HepG2 (cell line): ENCODE measurements at regions not wholly inside any gene's neighbourhood (a gene's known extent, or its start where the extent isn't known, plus 50 kb on each side); places are given as distances from the start of the nearest gene placed in this dataset.

Source experiments
- ATAC-seq: fragments of 200-7000 bp; cut with Tn5 transposase; 3 replicates; pipeline ENCODE4 v1.9.1; 2020; ENCODE audit warnings: mild to moderate bottlenecking, moderate library complexity
- BruUV-seq: library from RNA; stranded (reverse); fragments of 400-500 nt; replicated peaks from 2 replicates; lab custom pipeline; 2021; lab: Mats Ljungman, UMichigan
- CTCF ChIA-PET: fragments of 300-600 bp; formaldehyde crosslinking; extraction: SDS; loops from one replicate; lab custom pipeline; 2021; ENCODE audit warnings: low total read pairs, inconsistent platforms, low intra/inter-chr PET ratio; lab: Yijun Ruan, JAX
- POLR2A ChIA-PET: fragments of 350-600 bp; sonication (Branson Sonifier 250); formaldehyde crosslinking; loops from one replicate; lab custom pipeline; 2020; ENCODE audit warnings: antibody characterized with exemption, inconsistent platforms; lab: Yijun Ruan, JAX
- DNase-seq: peaks from one replicate; pipeline ENCODE4 v3.0.0-alpha.2; 2015; ENCODE audit warnings: low spot score
- FAIRE-seq: peaks from 3 replicates; lab custom pipeline; 2011; peaks lifted over from hg19 to GRCh38; lab: Jason Lieb, UNC
- H2AFZ ChIP-seq: one replicate; pipeline ENCODE4 v1.6.1; 2011; ENCODE audit warnings: low read length, inconsistent platforms
- H3K27ac ChIP-seq: fragments of 300-600 bp; 3 replicates; pipeline ENCODE4 v1.8.0; 2011; ENCODE audit warnings: mixed run types, mild to moderate bottlenecking, mixed read lengths, low read length, inconsistent platforms; ENCODE audit not compliant: insufficient read depth; ENCODE audit errors: extremely low read length
- H3K27me3 ChIP-seq, 2 experiments: fragments of 200-600 bp in 1 of 2; 2 replicates in 1 of 2; 3 replicates in 1 of 2; pipeline versions ENCODE4 v1.6.0 to v1.8.0; 2011; ENCODE audit warnings: low read length in 2 of 2, mild to moderate bottlenecking in 2 of 2, moderate library complexity in 2 of 2, inconsistent platforms in 1 of 2; ENCODE audit not compliant: insufficient read depth in 2 of 2, control insufficient read depth in 1 of 2
- H3K36me3 ChIP-seq, 2 experiments: fragments of 200-600 bp in 1 of 2; replicated peaks in 1 of 2; 2 replicates in 1 of 2; 3 replicates in 1 of 2; pipeline versions ENCODE4 v1.5.1 to v1.8.0; 2011; ENCODE audit warnings: low read length in 2 of 2, inconsistent platforms in 1 of 2; ENCODE audit not compliant: insufficient read depth in 2 of 2, control insufficient read depth in 1 of 2
- H3K4me1 ChIP-seq: 2 replicates; pipeline ENCODE4 v1.5.1; 2012; ENCODE audit warnings: low read length, inconsistent platforms; ENCODE audit not compliant: insufficient read depth
- H3K4me2 ChIP-seq: 2 replicates; pipeline ENCODE4 v1.6.0; 2011; ENCODE audit warnings: low read depth, low read length, inconsistent platforms
- H3K4me3 ChIP-seq, 3 experiments: fragments of 200-600 bp in 1 of 3; sonication (generic), shearing (Covaris generic) in 1 of 3; replicated peaks in 1 of 3; 2 replicates each; pipeline ENCODE4 v1.5.1; 2011 to 2016; ENCODE audit warnings: low read length in 3 of 3, inconsistent platforms in 2 of 3, low read depth in 2 of 3, mild to moderate bottlenecking in 2 of 3, control low read depth in 1 of 3, mixed read lengths in 1 of 3; ENCODE audit not compliant: insufficient read depth in 1 of 3
- H3K79me2 ChIP-seq: one replicate; pipeline ENCODE4 v1.6.1; 2011; ENCODE audit warnings: low read length, inconsistent platforms; ENCODE audit not compliant: insufficient read depth
- H3K9ac ChIP-seq: 2 replicates; pipeline ENCODE4 v1.6.0; 2011; ENCODE audit warnings: mild to moderate bottlenecking, low read depth, low read length, inconsistent platforms; ENCODE audit not compliant: insufficient read depth
- H3K9me3 ChIP-seq: 2 replicates; pipeline ENCODE4 v1.5.1; 2012; ENCODE audit warnings: mild to moderate bottlenecking, low read length
- H4K20me1 ChIP-seq: 2 replicates; pipeline ENCODE4 v1.6.0; 2011; ENCODE audit warnings: inconsistent platforms, mild to moderate bottlenecking, low read length, moderate library complexity; ENCODE audit not compliant: insufficient read depth
- ATAD3A ChIP-seq: sonication (generic); formaldehyde crosslinking; IDR thresholded peaks from 2 replicates; pipeline ENCODE4 v1.4.0; 2020; ENCODE audit warnings: missing genetic modification reagents
- IRF2 ChIP-seq: IDR thresholded peaks from 2 replicates; pipeline ENCODE4 v1.6.1; 2018; ENCODE audit warnings: missing genetic modification reagents, missing compliant biosample characterization
- NCOA5 ChIP-seq: sonication (generic); formaldehyde crosslinking; IDR thresholded peaks from 2 replicates; pipeline ENCODE4 v1.4.0; 2020; ENCODE audit warnings: missing genetic modification reagents
- PHF8 ChIP-seq: sonication (generic); formaldehyde crosslinking; IDR thresholded peaks from 2 replicates; pipeline ENCODE4 v1.5.0; 2020; ENCODE audit warnings: missing genetic modification reagents
- RARG ChIP-seq: sonication (generic); formaldehyde crosslinking; IDR thresholded peaks from 2 replicates; pipeline ENCODE4 v1.4.0; 2020; ENCODE audit warnings: low read depth, mild to moderate bottlenecking, missing genetic modification reagents
- TBP ChIP-seq: sonication (generic); formaldehyde crosslinking; IDR thresholded peaks from 2 replicates; pipeline ENCODE4 v1.5.0; 2020; ENCODE audit warnings: missing genetic modification reagents
- WGBS: methylation state at CpG from one replicate; pipeline ENCODE4 v1.1.6; 2017; ENCODE audit warnings: low lambda C conversion rate; 5-methylcytosine and 5-hydroxymethylcytosine counted together
- in situ Hi-C: cut with HindIII; loops from 2 replicates; pipeline ENCODE4 v1.10.0; 2017; ENCODE audit warnings: low pct_unique_long_range_greater_than_20kb; ENCODE audit not compliant: extremely low pct_ligation_motif_present
- intact Hi-C: fragments of 100-400 bp; cut with micrococcal nuclease; formaldehyde crosslinking; loops from one replicate; pipeline ENCODE4 v1.10.0; 2022; ENCODE audit not compliant: unreplicated experiment
- TF ChIP-seq, protein P1 (sequence below): sonication (generic); formaldehyde crosslinking; IDR thresholded peaks from 2 replicates; pipeline ENCODE4 v1.4.0; 2020; ENCODE audit warnings: missing genetic modification reagents, low read depth, mild to moderate bottlenecking, borderline replicate concordance
- TF ChIP-seq, protein P2 (sequence below): sonication (generic); formaldehyde crosslinking; IDR thresholded peaks from 2 replicates; pipeline ENCODE4 v1.4.0; 2020; ENCODE audit warnings: mild to moderate bottlenecking, missing genetic modification reagents

DNA sequence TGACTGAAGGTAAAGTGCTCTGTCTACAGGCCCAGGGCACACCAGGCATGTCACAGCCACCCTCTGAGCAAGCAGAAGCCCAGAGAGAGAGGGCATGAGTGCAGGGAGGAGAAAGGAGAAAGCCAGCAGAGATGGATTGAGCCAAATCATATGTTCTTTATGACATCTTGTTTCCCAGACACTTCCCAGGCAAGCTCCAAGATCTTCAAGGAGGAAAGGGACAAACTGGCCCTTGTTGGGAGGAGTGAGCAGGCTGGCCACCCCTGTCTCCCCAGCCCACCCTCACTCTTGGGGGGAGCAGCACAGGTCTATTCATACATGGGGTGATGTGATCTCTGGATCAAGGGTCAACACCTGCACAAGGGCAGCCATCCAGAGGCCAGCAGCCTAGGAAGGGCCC, 298.8 kb downstream of the UQCRFS1 start:
- Histone ChIP-seq H3K9ac (no peak overlapping the region), H3K79me2 (no peaks in the 10 kb centered on the region), H3K4me3 (no peak overlapping the region), H3K4me2 (no peak overlapping the region), H3K9me3 (peaks cover 20% of the 10 kb centered on the region; the same call in 1 of the 2 replicates), H3K27me3 (no peaks in the 10 kb centered on the region; a peak in 1 of 5 replicates), H4K20me1 (no peaks in the 10 kb centered on the region), H3K27ac (no peak overlapping the region), H2AFZ (no peak overlapping the region), H3K4me1 (no peaks in the 10 kb centered on the region), H3K36me3 (no peaks in the 10 kb centered on the region)
- DNase-seq = no peak
- no peak for FAIRE-seq
- POLR2A ChIA-PET = no interaction called here
- TF ChIP-seq NCOA5 (no peak), TBP (no peak)
- ATAC-seq = no peak
- in situ Hi-C loops (no loop called here), intact Hi-C loops (no loop called here)
- BruUV-seq = no TSS peak
- CTCF ChIA-PET = no interaction called here

DNA sequence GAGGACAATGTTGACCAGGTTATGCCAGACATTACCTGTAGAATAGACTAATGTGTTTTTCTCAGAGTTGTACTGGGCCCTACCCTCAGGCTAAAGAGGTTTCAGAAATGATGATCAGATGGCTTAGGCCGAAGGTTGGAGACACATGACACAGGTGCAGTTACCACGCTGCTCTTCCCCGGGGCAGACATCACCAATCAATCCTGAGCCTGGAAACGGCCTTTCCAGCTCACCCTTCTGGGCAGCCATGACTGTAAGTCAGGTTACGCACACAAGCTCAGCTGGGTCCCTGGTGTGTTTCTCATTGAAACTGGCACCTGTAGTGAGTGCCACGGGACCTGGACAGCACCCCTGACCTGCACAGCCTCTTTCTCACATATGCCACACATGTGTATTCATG, 299.3 kb downstream of the UQCRFS1 start:
- POLR2A ChIA-PET = no interaction called here
- ATAC-seq (no peak), FAIRE-seq (no peak), DNase-seq (no peak)
- no TSS peak for BruUV-seq
- H3K79me2 ChIP-seq = no peaks in the 10 kb centered on the region
- H3K9me3 ChIP-seq = peaks cover 20% of the 10 kb centered on the region; the same call in 1 of the 2 replicates
- H3K9ac ChIP-seq = no peak overlapping the region
- CTCF ChIA-PET = no interaction called here
- H2AFZ ChIP-seq = no peak overlapping the region
- no peaks in the 10 kb centered on the region for H3K4me1 ChIP-seq
- H3K4me2 ChIP-seq = no peak overlapping the region
- H3K4me3 ChIP-seq = no peak overlapping the region
- in situ Hi-C loops = no loop called here
- no peaks in the 10 kb centered on the region for H3K36me3 ChIP-seq
- no peak overlapping the region for H3K27ac ChIP-seq
- intact Hi-C loops = no loop called here
- H4K20me1 ChIP-seq = no peaks in the 10 kb centered on the region
- no peaks in the 10 kb centered on the region; a peak in 1 of 5 replicates for H3K27me3 ChIP-seq
- 0% methylated on average over 5 of the region's 6 CpGs for WGBS
- TF ChIP-seq IRF2 (CRISPR knock-in tag) (no peak), PHF8 (CRISPR knock-in tag) (no peak), ATAD3A (CRISPR knock-in tag) (no peak), RARG (CRISPR knock-in tag) (no peak)
- TF ChIP-seq, protein P1, sequence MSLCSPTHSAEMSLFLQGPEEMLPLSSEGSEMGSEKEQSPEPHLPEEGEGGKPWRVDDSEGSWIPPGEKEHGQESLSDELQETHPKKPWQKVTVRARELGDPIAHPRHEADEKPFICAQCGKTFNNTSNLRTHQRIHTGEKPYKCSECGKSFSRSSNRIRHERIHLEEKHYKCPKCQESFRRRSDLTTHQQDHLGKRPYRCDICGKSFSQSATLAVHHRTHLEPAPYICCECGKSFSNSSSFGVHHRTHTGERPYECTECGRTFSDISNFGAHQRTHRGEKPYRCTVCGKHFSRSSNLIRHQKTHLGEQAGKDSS = no peak
- TF ChIP-seq, protein P2, sequence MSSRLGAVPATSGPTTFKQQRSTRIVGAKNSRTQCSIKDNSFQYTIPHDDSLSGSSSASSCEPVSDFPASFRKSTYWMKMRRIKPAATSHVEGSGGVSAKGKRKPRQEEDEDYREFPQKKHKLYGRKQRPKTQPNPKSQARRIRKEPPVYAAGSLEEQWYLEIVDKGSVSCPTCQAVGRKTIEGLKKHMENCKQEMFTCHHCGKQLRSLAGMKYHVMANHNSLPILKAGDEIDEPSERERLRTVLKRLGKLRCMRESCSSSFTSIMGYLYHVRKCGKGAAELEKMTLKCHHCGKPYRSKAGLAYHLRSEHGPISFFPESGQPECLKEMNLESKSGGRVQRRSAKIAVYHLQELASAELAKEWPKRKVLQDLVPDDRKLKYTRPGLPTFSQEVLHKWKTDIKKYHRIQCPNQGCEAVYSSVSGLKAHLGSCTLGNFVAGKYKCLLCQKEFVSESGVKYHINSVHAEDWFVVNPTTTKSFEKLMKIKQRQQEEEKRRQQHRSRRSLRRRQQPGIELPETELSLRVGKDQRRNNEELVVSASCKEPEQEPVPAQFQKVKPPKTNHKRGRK (CRISPR knock-in tag) = no peak
